ENCODE measurements at regions not wholly inside any gene's neighbourhood (a gene's known extent, or its start where the extent isn't known, plus 50 kb on each side); places are given as distances from the start of the nearest gene placed in this dataset.

DNA sequence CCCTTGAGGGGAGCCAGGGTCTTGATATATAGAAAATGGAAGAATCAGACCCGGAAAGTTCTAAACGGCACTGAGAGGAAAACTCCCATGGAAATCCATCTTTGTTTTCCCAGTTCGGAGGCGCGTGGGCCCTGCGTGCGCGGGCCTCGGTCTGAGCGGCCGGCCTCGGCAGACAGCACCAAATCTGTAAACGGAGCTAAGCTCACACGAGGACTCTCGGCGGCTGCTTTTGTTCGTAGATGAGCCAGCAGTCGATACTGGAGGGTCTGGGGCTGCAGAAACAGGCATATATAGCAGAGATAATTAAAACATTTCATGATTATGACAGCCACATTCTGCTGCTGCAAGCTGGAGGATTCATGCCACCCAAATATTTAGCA lies 68.5 kb upstream of the PPARA start:
- no TSS peak for BruUV-seq (replicated peaks)
- no peaks in the 10 kb centered on the region for H3K9me3 ChIP-seq (ENCODE audit: control insufficient read depth, insufficient read depth, low read depth, low read length)
- H3K4me1 ChIP-seq (ENCODE audit: control insufficient read depth, insufficient read depth, low read length), result peaks cover 52% of the 10 kb centered on the region
- no peaks in the 10 kb centered on the region for H3K27me3 ChIP-seq (ENCODE audit: control insufficient read depth, insufficient read depth, low read length)
- in situ Hi-C loops (cut with HindIII; ENCODE audit: low pct_unique_long_range_greater_than_20kb, low sequenced_read_pairs) (no loop called here), intact Hi-C loops (cut with micrococcal nuclease; ENCODE audit: unreplicated experiment) (no loop called here)
- peak overlapping the region; percentile 83 to 90 for H3K4me3 ChIP-seq (ENCODE audit: low read depth in 2 of 2, low read length in 2 of 2)
- H3K27ac ChIP-seq (ENCODE audit: low read length), result peak overlapping the region; percentile 99
- DNase-seq (ENCODE audit: low read depth, low spot score) (no peak), ATAC-seq (no peak)
- ChIA-PET CTCF (interaction anchor here (0.7 kb wide), 1 partner anchor 40 kb away, joined by 5 read pairs; no protein-coding TSS in a partner anchor), POLR2A (no interaction called here)
- TF ChIP-seq TCF7L2 (IDR thresholded peaks at IDR 0.05; ENCODE audit: low read depth, low read length) (0 out of 2 replicates have a peak, but pooled peaks have one; percentile 5), POLR2AphosphoS5 (IDR thresholded peaks at IDR 0.05; ENCODE audit: low read depth, low read length) (no peak), REST (IDR thresholded peaks at IDR 0.05; ENCODE audit: insufficient read depth in 1 of 2, low read depth in 2 of 2, low read length in 1 of 2) (no peak), SIN3A (IDR thresholded peaks at IDR 0.05; ENCODE audit: borderline replicate concordance, insufficient read depth, low read depth, low read length) (no peak)
- TF ChIP-seq, protein P1, sequence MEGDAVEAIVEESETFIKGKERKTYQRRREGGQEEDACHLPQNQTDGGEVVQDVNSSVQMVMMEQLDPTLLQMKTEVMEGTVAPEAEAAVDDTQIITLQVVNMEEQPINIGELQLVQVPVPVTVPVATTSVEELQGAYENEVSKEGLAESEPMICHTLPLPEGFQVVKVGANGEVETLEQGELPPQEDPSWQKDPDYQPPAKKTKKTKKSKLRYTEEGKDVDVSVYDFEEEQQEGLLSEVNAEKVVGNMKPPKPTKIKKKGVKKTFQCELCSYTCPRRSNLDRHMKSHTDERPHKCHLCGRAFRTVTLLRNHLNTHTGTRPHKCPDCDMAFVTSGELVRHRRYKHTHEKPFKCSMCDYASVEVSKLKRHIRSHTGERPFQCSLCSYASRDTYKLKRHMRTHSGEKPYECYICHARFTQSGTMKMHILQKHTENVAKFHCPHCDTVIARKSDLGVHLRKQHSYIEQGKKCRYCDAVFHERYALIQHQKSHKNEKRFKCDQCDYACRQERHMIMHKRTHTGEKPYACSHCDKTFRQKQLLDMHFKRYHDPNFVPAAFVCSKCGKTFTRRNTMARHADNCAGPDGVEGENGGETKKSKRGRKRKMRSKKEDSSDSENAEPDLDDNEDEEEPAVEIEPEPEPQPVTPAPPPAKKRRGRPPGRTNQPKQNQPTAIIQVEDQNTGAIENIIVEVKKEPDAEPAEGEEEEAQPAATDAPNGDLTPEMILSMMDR (IDR thresholded peaks at IDR 0.05), result no peak
- H3K36me3 ChIP-seq (ENCODE audit: control insufficient read depth, insufficient read depth, low read length), result peaks cover 8% of the 10 kb centered on the region

GRCh38 chr22:46082633-46083032 lies 67.7 kb upstream of the PPARA start:
- no peak for DNase-seq (ENCODE audit: low read depth, low spot score)
- Histone ChIP-seq H3K36me3 (ENCODE audit: control insufficient read depth, insufficient read depth, low read length) (peaks cover 8% of the 10 kb centered on the region), H3K27ac (ENCODE audit: low read length) (peak overlapping the region; percentile 99), H3K4me3 (ENCODE audit: low read depth in 2 of 2, low read length in 2 of 2) (peak overlapping the region; percentile 83 to 90), H3K9me3 (ENCODE audit: control insufficient read depth, insufficient read depth, low read depth, low read length) (no peaks in the 10 kb centered on the region), H3K27me3 (ENCODE audit: control insufficient read depth, insufficient read depth, low read length) (no peaks in the 10 kb centered on the region), H3K4me1 (ENCODE audit: control insufficient read depth, insufficient read depth, low read length) (peaks cover 59% of the 10 kb centered on the region)
- POLR2A ChIA-PET, result no interaction called here
- BruUV-seq (replicated peaks), result TSS peak; percentile 70
- in situ Hi-C loops (cut with HindIII; ENCODE audit: low pct_unique_long_range_greater_than_20kb, low sequenced_read_pairs) (no loop called here), intact Hi-C loops (cut with micrococcal nuclease; ENCODE audit: unreplicated experiment) (no loop called here)
- TF ChIP-seq POLR2AphosphoS5 (IDR thresholded peaks at IDR 0.05; ENCODE audit: low read depth, low read length), result no peak
- no peak for TF ChIP-seq REST (IDR thresholded peaks at IDR 0.05; ENCODE audit: insufficient read depth in 1 of 2, low read depth in 2 of 2, low read length in 1 of 2)
- TF ChIP-seq TCF7L2 (IDR thresholded peaks at IDR 0.05; ENCODE audit: low read depth, low read length), result no peak
- TF ChIP-seq SIN3A (IDR thresholded peaks at IDR 0.05; ENCODE audit: borderline replicate concordance, insufficient read depth, low read depth, low read length), result no peak
- TF ChIP-seq, protein P1 (IDR thresholded peaks at IDR 0.05), result no peak
- ATAC-seq, result no peak
- CTCF ChIA-PET, result no interaction called here

All from Panc1 (cell line).